ENCODE measurements at regions not wholly inside any gene's neighbourhood (a gene's known extent, or its start where the extent isn't known, plus 50 kb on each side); places are given as distances from the start of the nearest gene placed in this dataset.

GRCh38 chr13:65601855-65602254, 1628.3 kb downstream of the PCDH9 start:
- no peaks in the 10 kb centered on the region for H3K9me3 ChIP-seq (ENCODE audit: low read depth)
- no peaks in the 10 kb centered on the region for H3K36me3 ChIP-seq
- no peaks in the 10 kb centered on the region for H3K27me3 ChIP-seq
- H3K4me1 ChIP-seq (ENCODE audit: low read depth): peaks cover 12% of the 10 kb centered on the region
- no peak for DNase-seq (ENCODE audit: low read depth in 1 of 2, low spot score in 1 of 2)
- H3K4me3 ChIP-seq: no peak overlapping the region
- no peak overlapping the region for H3K27ac ChIP-seq
- TF ChIP-seq, protein P1, sequence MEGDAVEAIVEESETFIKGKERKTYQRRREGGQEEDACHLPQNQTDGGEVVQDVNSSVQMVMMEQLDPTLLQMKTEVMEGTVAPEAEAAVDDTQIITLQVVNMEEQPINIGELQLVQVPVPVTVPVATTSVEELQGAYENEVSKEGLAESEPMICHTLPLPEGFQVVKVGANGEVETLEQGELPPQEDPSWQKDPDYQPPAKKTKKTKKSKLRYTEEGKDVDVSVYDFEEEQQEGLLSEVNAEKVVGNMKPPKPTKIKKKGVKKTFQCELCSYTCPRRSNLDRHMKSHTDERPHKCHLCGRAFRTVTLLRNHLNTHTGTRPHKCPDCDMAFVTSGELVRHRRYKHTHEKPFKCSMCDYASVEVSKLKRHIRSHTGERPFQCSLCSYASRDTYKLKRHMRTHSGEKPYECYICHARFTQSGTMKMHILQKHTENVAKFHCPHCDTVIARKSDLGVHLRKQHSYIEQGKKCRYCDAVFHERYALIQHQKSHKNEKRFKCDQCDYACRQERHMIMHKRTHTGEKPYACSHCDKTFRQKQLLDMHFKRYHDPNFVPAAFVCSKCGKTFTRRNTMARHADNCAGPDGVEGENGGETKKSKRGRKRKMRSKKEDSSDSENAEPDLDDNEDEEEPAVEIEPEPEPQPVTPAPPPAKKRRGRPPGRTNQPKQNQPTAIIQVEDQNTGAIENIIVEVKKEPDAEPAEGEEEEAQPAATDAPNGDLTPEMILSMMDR (IDR thresholded peaks at IDR 0.05; ENCODE audit: low read depth, low read length): no peak

DNA sequence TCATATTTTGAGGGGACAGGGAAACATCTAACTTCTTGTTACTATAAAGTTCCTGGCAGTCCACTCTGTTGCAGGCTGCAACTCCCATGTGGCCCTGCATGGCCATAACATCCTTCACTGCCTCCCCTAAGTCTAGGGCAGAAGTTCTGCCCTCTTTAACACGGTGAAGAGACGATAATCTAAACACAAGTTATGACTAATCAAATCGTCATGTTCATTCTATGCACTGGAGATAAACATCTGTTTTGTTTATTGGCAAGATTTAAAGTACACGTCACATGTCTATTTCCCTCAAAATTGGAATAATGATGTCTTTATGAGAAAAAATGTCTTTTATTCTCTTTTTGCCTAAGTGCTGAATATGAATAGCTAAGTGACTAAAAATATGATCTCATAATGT, 1629.4 kb downstream of the PCDH9 start:
- DNase-seq (ENCODE audit: low read depth in 1 of 2, low spot score in 1 of 2): peak in 1 of 2 donors; percentile 41
- Histone ChIP-seq H3K36me3 (no peaks in the 10 kb centered on the region), H3K4me1 (ENCODE audit: low read depth) (peaks cover 12% of the 10 kb centered on the region), H3K4me3 (no peak overlapping the region), H3K27ac (no peak overlapping the region), H3K27me3 (no peaks in the 10 kb centered on the region), H3K9me3 (ENCODE audit: low read depth) (no peaks in the 10 kb centered on the region)
- TF ChIP-seq, protein P1 (IDR thresholded peaks at IDR 0.05; ENCODE audit: low read depth, low read length): no peak

DNA sequence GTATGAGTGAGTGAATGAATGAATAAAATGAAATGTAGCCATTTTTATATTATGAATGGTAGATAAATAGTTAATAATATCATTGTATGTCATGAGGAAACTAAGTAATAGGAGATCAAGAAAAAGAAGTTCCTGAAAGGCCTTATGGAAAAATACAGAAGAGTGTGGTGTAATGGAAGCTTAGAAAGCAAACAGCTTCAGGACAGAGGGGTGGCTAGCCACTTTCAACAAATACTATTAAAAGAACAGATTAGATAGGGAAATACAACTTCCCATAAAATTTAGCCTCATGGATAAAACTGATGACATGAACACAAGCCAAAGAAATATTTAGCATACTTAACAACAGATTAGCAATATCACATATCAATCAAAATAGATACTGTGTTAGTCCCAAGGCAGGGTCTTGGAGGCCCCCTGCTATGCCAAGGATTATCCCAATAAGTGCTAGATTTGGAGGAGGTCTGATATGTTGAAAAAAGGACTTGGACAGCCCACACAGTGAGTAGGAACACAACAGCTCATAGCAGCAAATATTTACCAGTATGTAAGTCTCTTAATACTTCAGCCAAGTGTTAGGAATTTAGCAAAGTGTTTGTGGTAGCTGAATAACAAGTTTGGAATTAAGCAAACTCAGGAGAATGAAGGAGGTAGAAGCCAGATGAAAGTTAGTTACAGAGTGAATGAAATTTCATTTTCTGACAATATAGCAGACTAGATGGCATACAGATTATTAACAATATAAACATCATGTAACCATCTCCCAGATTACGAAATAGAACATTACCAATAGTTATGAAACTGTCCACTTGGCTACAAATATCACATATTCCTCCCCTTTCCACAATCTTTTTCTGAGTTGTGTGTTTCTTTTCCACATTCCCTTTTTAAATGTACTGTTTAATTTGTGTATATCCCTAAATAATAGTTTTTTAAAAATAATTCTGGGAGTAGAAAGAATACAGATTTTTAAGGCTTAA, 1632.0 kb downstream of the PCDH9 start:
- Histone ChIP-seq H3K27ac (no peak overlapping the region), H3K4me1 (ENCODE audit: low read depth) (peaks cover 15% of the 10 kb centered on the region), H3K9me3 (ENCODE audit: low read depth) (no peaks in the 10 kb centered on the region), H3K27me3 (no peaks in the 10 kb centered on the region), H3K36me3 (no peaks in the 10 kb centered on the region), H3K4me3 (no peak overlapping the region)
- TF ChIP-seq, protein P1 (IDR thresholded peaks at IDR 0.05; ENCODE audit: low read depth, low read length): no peak
- peak in 1 of 2 donors; percentile 91 for DNase-seq (ENCODE audit: low read depth in 1 of 2, low spot score in 1 of 2)

- H3K36me3 ChIP-seq: no peaks in the 10 kb centered on the region
- H3K27me3 ChIP-seq: no peaks in the 10 kb centered on the region
- peaks cover 23% of the 10 kb centered on the region for H3K4me1 ChIP-seq (ENCODE audit: low read depth)
- DNase-seq (ENCODE audit: low read depth in 1 of 2, low spot score in 1 of 2): peak in 1 of 2 donors; percentile 60
- H3K27ac ChIP-seq: no peak overlapping the region
- TF ChIP-seq, protein P1 (IDR thresholded peaks at IDR 0.05; ENCODE audit: low read depth, low read length): no peak
- no peaks in the 10 kb centered on the region for H3K9me3 ChIP-seq (ENCODE audit: low read depth)
- no peak overlapping the region for H3K4me3 ChIP-seq
These were observed 1634.2 kb downstream of the PCDH9 start for GRCh38 chr13:65595916-65596315.

DNA sequence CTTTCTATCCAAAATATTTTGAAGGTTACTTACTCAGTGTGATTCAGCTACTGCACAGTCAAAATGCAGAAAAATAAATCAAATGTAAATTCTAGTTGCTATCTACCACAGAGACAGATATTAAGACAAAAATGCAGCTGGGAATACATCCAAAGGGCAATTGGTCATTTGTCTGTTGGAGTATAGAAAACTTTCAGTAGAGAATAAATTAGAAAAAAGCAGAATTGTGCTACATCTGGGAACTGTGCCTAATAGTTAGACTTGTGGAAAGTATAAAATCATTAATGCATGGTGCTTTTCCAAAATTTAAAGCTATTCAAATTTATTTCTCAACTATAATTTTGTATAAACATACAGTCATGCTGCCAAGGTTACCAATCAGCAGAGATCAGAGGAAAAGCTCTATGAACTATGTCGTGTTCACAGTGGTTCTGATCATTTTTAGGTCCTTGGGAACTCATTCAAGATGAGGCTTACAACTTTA, 1635.8 kb downstream of the PCDH9 start:
- no peaks in the 10 kb centered on the region for H3K9me3 ChIP-seq (ENCODE audit: low read depth)
- no peaks in the 10 kb centered on the region for H3K36me3 ChIP-seq
- H3K4me1 ChIP-seq (ENCODE audit: low read depth): peaks cover 23% of the 10 kb centered on the region
- DNase-seq (ENCODE audit: low read depth in 1 of 2, low spot score in 1 of 2): peak in 1 of 2 donors; percentile 85
- no peaks in the 10 kb centered on the region for H3K27me3 ChIP-seq
- H3K4me3 ChIP-seq: no peak overlapping the region
- no peak overlapping the region for H3K27ac ChIP-seq
- TF ChIP-seq, protein P1 (IDR thresholded peaks at IDR 0.05; ENCODE audit: low read depth, low read length): no peak
